SJCRH30 (cell line): ENCODE measurements at regions not wholly inside any gene's neighbourhood (a gene's known extent, or its start where the extent isn't known, plus 50 kb on each side); places are given as distances from the start of the nearest gene placed in this dataset.

Experiments used
- DNase-seq, 2 experiments: peaks; one replicate each; pipeline ENCODE4 v3.0.0-alpha.2; 2015 to 2020
- H3K27ac ChIP-seq: fragments of 250-450 bp; sonication (Bioruptor Pico); 2 replicates; pipeline ENCODE4 v1.5.1; 2020; ENCODE audit warnings: mild to moderate bottlenecking, moderate library complexity
- H3K27me3 ChIP-seq: fragments of 250-450 bp; sonication (Bioruptor Pico); 2 replicates; pipeline ENCODE4 v1.5.1; 2020; ENCODE audit warnings: mild to moderate bottlenecking, moderate library complexity
- H3K36me3 ChIP-seq: fragments of 250-450 bp; sonication (Bioruptor Pico); 2 replicates; pipeline ENCODE4 v1.5.1; 2020; ENCODE audit warnings: mild to moderate bottlenecking, moderate library complexity
- H3K4me1 ChIP-seq: fragments of 250-450 bp; sonication (Bioruptor Pico); 2 replicates; pipeline ENCODE4 v1.5.1; 2020; ENCODE audit warnings: mild to moderate bottlenecking, moderate library complexity
- H3K4me3 ChIP-seq: fragments of 250-450 bp; sonication (Bioruptor Pico); 2 replicates; pipeline ENCODE4 v1.5.1; 2020; ENCODE audit warnings: mild to moderate bottlenecking, moderate library complexity
- H3K9me3 ChIP-seq: fragments of 250-450 bp; sonication (Bioruptor Pico); replicated peaks from 2 replicates; pipeline ENCODE4 v1.5.1; 2020; ENCODE audit warnings: mild to moderate bottlenecking, moderate library complexity

DNA sequence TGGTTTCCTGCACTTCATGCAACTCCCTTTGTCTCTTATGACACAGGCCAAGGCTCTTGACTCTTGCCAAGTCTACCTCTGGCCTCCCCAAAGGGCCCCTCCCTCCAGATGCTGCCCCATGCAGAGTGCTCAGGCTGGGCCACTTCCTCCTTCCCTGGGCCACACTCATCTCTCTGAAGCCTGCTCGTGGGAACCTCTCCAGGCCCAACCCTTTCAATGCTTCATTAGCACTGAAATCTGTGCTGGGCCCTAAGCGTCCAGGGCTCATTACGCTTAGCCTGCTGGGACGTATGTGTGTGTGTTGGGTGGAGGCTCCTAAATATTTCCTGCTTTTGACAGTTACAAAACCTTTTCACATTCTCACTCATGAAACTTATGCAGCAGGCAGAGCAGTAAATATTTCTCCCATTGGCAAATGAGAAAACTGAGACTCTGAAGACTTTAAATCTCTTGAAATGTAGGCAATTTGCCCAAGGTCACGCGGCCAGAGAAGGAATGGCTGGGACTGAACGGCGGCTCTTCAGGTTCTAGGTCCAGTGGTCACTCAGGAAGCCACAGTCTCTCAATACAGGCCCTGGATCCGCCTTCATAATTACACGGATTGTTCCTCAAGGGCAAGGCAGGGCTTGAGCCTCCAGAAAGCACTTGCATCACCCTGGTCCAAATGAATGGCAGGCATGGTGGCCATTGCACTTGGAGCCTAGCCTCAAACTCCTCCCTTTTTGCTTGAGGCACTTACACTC, 241.7 kb upstream of the HES1 start:
- no peaks in the 10 kb centered on the region for H3K4me1 ChIP-seq
- no peaks in the 10 kb centered on the region for H3K9me3 ChIP-seq
- no peak overlapping the region for H3K4me3 ChIP-seq
- H3K27ac ChIP-seq, result no peak overlapping the region
- no peaks in the 10 kb centered on the region for H3K36me3 ChIP-seq
- no peaks in the 10 kb centered on the region for H3K27me3 ChIP-seq
- no peak for DNase-seq

DNA sequence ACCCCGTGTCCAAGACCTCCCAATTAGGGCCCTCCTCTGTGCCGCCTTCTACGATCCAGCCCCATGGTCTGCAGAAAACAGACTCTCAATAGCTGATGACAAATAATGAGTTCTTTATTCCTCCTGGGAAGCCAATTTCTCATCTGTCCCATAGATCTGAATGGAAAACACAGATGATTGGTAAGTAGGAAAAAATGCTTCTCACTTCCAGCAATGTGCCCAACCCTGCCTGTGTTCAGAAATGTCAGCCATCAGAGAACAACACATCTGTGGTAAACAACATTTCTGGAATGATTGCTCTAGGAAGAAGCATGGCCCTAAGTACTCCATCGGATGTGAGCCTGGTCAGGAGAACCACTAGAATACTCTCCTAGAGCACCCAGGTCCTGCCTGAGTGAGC, 240.5 kb upstream of the HES1 start:
- H3K4me1 ChIP-seq, result no peaks in the 10 kb centered on the region
- no peak overlapping the region for H3K27ac ChIP-seq
- no peaks in the 10 kb centered on the region for H3K27me3 ChIP-seq
- no peak for DNase-seq
- H3K4me3 ChIP-seq, result no peak overlapping the region
- H3K36me3 ChIP-seq, result no peaks in the 10 kb centered on the region
- 0 out of 2 replicates have a peak, but pooled peaks cover under 1% of the 10 kb centered on the region for H3K9me3 ChIP-seq

DNA sequence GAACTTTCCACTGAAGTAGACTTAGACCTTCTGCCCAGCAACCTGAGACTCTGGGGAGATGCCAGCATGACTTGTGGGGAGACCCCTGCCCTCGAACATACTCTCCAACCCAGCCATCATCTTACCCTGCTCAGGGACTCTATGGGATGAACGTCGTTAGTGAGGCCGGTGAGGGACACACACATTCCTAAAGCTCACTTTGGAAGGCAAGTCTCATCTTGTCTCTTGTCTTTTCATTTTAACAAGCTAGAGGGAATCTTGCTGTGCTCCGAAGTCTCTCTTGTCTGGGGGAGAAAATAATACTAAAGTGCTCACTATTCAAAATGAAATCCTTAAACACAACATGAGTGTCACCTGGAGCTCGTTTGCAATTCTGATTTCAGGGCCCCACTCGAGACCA, 239.5 kb upstream of the HES1 start:
- Histone ChIP-seq H3K4me3 (no peak overlapping the region), H3K27me3 (no peaks in the 10 kb centered on the region), H3K9me3 (0 out of 2 replicates have a peak, but pooled peaks cover 3% of the 10 kb centered on the region), H3K4me1 (no peaks in the 10 kb centered on the region), H3K36me3 (no peaks in the 10 kb centered on the region), H3K27ac (no peak overlapping the region)
- no peak for DNase-seq

DNA sequence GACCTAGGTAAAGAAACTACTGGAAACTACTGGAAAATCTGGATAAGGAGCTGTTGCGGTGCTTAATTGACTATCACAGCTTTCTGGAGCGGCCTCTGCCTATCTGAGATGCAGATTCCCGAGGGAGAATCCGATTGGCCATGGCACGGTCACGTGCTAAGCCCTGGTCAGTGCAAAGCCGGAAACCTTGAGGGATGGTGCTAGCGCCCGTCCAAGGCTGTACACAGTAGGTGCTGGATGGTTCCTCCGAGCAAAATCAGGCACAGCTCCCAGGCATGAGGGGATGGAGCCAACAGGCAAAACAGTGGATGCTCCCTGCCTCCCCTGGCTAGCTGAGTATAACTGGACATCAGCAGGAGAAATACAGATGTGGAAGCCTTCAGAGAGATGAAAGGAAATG, 238.7 kb upstream of the HES1 start:
- DNase-seq, result peak; percentile 61 to 77
- no peaks in the 10 kb centered on the region for H3K36me3 ChIP-seq
- H3K4me3 ChIP-seq, result peak overlapping the region; percentile 34
- H3K9me3 ChIP-seq, result 0 out of 2 replicates have a peak, but pooled peaks cover 3% of the 10 kb centered on the region
- no peak overlapping the region for H3K27ac ChIP-seq
- H3K4me1 ChIP-seq, result no peaks in the 10 kb centered on the region
- no peaks in the 10 kb centered on the region for H3K27me3 ChIP-seq

DNA sequence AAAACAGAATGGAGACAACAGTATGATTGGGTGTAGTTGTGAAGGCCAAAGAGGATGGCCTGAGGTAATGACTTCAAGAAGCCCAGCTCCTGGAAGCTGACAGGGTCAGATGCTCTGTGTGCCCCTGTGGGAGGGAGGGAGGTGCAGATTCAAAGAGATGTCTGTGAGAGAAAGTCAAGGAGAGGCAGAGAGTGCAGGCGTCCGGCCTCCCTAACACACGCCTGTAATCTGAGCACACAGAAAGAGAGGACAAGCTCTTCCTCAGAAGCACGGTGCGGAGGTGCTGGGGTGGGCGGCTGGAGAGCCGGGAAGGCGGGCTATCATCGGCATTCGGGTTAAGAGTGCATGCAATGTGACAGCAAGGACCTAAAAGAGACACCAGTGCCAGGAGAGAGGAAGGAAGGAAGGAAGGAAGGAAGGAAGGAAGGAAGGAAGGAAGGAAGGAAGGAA, 238.2 kb upstream of the HES1 start:
- Histone ChIP-seq H3K36me3 (no peaks in the 10 kb centered on the region), H3K4me3 (peak overlapping the region; percentile 34), H3K4me1 (no peaks in the 10 kb centered on the region), H3K27ac (no peak overlapping the region), H3K27me3 (no peaks in the 10 kb centered on the region), H3K9me3 (0 out of 2 replicates have a peak, but pooled peaks cover 3% of the 10 kb centered on the region)
- peak; percentile 31 to 64 for DNase-seq

DNA sequence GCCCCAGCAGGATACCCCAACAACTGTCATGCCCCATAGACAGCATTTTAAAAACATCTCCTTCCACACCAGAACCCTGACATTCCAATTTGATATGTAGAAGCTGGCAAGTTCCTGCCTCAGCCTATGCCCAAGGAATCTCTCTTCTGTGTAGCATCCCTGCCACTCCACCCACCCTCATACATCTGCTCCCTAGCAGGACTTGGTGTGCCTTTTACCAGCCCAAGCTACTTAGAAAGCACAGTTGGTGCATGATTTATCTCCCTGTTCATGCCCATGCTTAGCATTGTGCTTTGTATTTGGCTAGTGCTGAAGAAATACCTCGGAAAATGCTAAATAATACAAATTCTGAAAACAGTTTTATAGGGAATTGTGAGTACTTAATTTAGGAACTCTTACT, 236.9 kb upstream of the HES1 start:
- Histone ChIP-seq H3K4me1 (no peaks in the 10 kb centered on the region), H3K27me3 (no peaks in the 10 kb centered on the region), H3K36me3 (no peaks in the 10 kb centered on the region), H3K9me3 (0 out of 2 replicates have a peak, but pooled peaks cover 3% of the 10 kb centered on the region), H3K4me3 (no peak overlapping the region), H3K27ac (no peak overlapping the region)
- DNase-seq, result no peak

DNA sequence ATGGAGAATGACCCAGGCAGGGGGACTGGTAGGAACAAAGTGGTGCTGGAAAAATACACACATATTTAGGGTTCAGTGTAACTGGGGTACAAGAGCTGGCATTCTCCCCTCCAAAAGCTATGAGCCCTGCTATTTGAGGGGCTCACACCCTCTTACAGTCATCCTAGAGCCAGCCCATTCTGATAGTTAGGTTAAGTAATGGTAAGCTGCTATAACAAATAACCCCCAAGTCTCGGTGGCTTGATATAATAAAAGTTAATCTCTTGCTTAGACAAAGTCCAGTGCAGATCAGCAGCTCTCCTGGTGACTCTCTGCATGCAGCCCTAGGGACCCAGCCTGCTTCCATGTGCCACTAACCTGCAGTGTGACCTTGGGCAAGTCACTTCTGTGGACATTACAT, 234.9 kb upstream of the HES1 start:
- Histone ChIP-seq H3K4me3 (no peak overlapping the region), H3K9me3 (0 out of 2 replicates have a peak, but pooled peaks cover 3% of the 10 kb centered on the region), H3K27ac (no peak overlapping the region), H3K36me3 (no peaks in the 10 kb centered on the region), H3K27me3 (no peaks in the 10 kb centered on the region), H3K4me1 (peaks cover 6% of the 10 kb centered on the region)
- DNase-seq, result no peak

DNA sequence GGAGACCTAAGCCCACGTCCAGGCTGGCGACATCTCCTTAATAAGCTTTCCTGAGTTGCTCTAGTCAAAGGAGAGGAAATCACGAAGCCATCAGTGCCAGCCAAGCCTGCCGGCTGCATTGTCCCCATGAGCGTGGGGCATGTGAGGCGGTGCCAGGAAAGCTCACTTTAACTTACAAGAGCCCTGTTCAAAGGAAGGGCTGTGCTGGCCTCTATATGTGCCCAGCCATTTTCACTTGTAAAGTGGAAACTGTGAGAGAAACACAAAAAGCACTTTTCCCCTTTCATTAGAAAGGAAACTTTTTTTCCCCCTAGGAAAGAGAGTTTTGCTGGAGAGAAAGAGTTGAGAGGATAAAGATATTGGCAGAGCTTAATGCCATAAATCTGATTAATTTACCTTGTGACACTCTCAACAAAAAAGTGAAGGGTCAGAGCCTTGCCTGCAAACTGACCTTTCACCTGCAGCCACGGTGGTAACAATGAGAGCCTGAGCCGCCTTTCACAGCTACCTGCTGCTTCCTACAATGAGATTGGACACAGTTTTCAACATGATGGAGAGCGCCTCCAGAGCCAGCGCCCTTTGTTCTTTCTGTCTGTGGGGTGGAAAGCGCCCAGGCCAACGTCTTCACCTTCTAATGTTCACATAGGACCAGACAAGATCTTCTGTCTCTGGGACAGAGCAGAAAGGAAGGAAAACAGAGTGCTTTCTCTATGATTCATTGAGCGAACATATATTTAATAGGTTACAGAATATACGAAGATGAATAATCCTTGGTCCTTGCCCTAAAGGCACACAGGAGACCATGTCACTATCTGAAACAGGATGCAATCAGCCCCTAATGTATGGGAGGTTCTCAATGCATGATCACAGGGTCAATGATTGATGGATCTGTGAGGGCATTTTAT, 233.1 kb upstream of the HES1 start:
- no peaks in the 10 kb centered on the region for H3K27me3 ChIP-seq

DNA sequence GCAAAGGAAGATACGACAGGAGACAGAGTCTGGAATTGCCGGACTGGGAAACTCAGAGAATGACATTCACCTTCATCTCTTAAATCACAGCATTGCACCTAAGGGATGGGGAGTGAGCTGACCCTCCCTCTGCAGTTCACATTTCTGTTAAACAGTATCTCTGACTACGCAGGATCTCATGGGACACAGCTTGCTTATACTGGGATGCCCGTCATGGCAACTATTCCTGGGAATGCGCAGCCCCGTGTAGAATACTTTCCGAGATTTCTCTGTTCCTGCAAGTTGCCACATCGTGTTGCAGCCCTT, 232.5 kb upstream of the HES1 start:
- no peak for DNase-seq
- Histone ChIP-seq H3K27me3 (no peaks in the 10 kb centered on the region), H3K9me3 (peaks cover 13% of the 10 kb centered on the region; the same call in 1 of the 2 replicates), H3K36me3 (no peaks in the 10 kb centered on the region), H3K27ac (no peak overlapping the region), H3K4me1 (peaks cover 13% of the 10 kb centered on the region), H3K4me3 (no peak overlapping the region)

More for the DNA sequence above, 233.1 kb upstream of the HES1 start:
- Histone ChIP-seq H3K27ac (no peak overlapping the region), H3K4me3 (no peak overlapping the region), H3K4me1 (peaks cover 13% of the 10 kb centered on the region), H3K9me3 (peaks cover 7% of the 10 kb centered on the region; the same call in 1 of the 2 replicates), H3K36me3 (no peaks in the 10 kb centered on the region)
- DNase-seq, result no peak

DNA sequence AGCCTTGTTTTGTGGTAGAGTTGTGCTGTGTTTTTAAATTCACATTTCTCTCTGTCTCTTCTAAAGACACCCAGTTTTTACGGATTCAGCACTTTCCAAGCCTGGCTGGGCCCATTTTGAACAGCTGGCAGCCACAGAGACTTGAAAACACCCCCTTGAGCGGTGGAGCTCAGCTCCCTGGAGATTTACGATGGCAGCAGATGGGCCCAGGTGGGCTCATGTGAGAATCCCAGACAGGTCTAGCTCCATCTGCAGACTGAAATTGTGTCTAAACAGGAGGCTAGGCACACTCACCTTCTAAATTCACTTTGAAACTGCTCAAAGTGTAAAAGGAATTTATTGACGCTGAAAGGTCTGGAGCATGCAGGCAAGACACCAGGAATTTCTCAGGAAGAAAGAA, 232.0 kb upstream of the HES1 start:
- no peak overlapping the region for H3K27ac ChIP-seq
- H3K4me3 ChIP-seq, result no peak overlapping the region
- DNase-seq, result no peak
- peaks cover 13% of the 10 kb centered on the region for H3K4me1 ChIP-seq
- peaks cover 14% of the 10 kb centered on the region; the same call in 1 of the 2 replicates for H3K9me3 ChIP-seq
- no peaks in the 10 kb centered on the region for H3K36me3 ChIP-seq
- no peaks in the 10 kb centered on the region for H3K27me3 ChIP-seq

DNA sequence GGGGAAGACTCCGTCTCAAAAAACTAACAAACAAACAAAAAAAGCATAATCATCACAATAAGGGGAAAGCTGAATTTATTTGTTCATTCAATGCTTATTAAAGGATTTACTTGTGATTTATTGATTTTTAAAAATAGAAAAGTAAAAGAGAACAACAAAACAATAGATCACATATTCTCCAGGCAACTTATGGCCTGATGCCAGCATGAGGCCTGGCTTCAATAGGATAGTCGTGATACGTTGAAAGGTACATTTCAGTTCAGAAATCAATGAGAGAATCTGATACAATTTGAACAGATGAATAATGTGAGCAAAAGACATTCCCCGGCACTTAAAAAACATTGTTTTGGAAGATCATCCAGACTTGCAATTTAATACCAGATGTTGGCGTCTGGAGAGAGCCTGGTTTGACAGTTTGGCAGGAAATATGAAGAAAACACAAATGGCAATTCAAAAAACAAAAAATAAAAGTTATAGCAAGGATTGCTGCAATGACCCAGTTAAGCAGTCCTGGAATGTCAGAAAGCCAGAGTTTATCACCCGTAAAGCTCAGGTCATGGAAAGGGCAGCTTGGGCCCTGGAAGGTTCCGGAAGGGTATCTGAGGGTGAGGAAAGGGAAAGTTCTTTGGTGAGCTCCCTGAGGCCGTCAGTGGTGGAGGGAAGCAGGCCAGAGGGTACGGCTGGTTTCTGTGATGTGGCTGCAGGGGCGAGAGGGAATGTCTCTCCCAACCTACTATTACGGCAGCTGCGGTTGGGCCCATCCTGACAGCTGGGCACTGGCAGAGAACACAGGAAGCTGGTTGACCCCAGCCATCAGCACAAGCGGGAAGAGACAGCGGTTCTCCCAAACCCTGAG, 230.2 kb upstream of the HES1 start:
- peak; percentile 86 to 90 for DNase-seq
- H3K27me3 ChIP-seq, result no peaks in the 10 kb centered on the region

DNA sequence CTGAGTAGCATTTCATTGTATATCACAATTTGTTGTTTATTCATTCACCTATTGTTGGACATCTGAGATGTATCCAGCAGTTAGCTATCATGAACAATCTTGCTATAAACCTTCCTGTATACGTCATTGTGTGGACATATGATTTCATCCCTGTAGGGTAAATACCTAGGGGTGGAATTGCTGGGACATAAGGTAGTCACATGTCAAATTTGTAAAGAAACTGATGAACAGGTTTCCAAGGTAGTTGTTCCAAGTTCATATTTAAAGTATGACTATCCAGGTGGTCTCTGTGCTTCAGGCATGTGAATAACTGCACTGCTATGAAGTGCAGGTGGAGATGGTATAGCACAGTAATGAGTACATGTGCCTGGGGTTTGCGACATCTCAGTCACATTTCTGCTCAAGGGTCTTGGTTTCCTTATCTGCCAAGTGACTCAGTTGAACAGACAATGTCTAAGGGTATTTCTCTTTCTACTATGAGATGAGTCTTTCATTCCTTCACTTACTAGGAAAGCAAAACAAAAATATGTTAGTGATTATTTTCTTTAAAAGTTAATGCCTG, 229.0 kb upstream of the HES1 start:
- H3K27me3 ChIP-seq, result no peaks in the 10 kb centered on the region
- no peak overlapping the region for H3K27ac ChIP-seq
- H3K36me3 ChIP-seq, result no peaks in the 10 kb centered on the region
- H3K4me3 ChIP-seq, result no peak overlapping the region
- DNase-seq, result no peak
- peaks cover 12% of the 10 kb centered on the region; the same call in 1 of the 2 replicates for H3K9me3 ChIP-seq
- H3K4me1 ChIP-seq, result peaks cover 13% of the 10 kb centered on the region

More for the DNA sequence above, 230.2 kb upstream of the HES1 start:
- no peaks in the 10 kb centered on the region for H3K36me3 ChIP-seq
- no peak overlapping the region for H3K4me3 ChIP-seq
- peaks cover 12% of the 10 kb centered on the region; the same call in 1 of the 2 replicates for H3K9me3 ChIP-seq
- peaks cover 13% of the 10 kb centered on the region for H3K4me1 ChIP-seq
- H3K27ac ChIP-seq, result no peak overlapping the region

DNA sequence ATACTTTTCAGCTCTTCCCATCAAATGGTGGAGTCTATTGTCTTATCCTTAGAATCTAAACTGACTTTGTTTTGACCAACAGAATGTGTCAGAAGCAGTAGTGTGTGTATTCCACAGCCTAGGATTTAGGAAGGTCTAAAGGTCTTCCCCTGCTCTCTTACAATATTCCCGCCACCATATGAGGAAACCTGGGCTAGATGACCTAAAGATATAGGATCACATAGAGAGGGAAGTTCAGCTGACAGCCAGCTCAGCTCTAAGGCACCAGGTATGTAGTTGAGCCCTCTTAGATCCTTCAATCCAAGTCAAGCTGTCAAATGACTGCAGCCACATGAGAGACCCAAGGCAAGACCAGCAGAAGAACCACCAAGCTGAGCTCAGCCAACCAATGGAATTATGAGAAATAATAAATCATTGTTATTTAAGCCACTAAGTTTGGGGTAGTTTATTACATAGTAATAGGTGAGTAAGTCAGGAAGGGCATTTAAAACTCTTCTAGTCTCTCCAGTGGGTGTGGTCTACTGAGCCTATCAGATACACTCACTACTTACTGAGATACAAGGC, 227.7 kb upstream of the HES1 start:
- H3K4me1 ChIP-seq, result peaks cover 13% of the 10 kb centered on the region
- no peaks in the 10 kb centered on the region for H3K36me3 ChIP-seq
- no peak overlapping the region for H3K4me3 ChIP-seq
- no peak overlapping the region for H3K27ac ChIP-seq
- H3K9me3 ChIP-seq, result peaks cover 12% of the 10 kb centered on the region; the same call in 1 of the 2 replicates
- DNase-seq, result no peak
- H3K27me3 ChIP-seq, result no peaks in the 10 kb centered on the region

DNA sequence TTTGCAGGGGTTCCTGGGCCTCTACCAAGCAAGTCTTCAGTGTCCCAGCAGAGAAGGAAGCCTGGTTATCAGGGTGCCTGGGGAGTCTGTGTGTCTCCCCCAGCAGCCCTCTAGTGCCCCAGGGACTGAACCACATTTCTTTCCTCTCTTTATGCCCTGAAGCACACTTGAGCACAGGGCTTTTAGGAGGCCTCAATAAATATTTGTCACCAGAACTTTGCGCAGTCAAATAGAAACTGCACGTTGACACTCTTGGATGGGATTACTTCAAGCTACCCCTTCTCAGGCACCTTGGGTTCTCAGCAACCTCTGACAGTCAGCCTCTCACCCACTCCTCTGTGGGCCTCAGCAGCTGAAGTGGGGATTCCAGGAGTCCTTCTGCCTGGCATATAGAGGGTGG, 226.6 kb upstream of the HES1 start:
- no peak overlapping the region for H3K27ac ChIP-seq

More for the DNA sequence above, 226.6 kb upstream of the HES1 start:
- DNase-seq, result no peak
- Histone ChIP-seq H3K9me3 (peaks cover 12% of the 10 kb centered on the region; the same call in 1 of the 2 replicates), H3K27me3 (no peaks in the 10 kb centered on the region), H3K4me3 (no peak overlapping the region), H3K4me1 (peaks cover 13% of the 10 kb centered on the region), H3K36me3 (no peaks in the 10 kb centered on the region)
